Activated naive CD4-positive, alpha-beta T cell treated with anti-CD3 and anti-CD28 coated beads for 36 hours (primary cell): ENCODE measurements at regions not wholly inside any gene's neighbourhood (a gene's known extent, or its start where the extent isn't known, plus 50 kb on each side); places are given as distances from the start of the nearest gene placed in this dataset.
"Not testable (repeated sequence)": the region's sequence is repeated elsewhere in the genome, so short reads cannot be mapped to it uniquely, and the experiment has no call there.

Experiments used
- CTCF ChIA-PET: fragments of 350-600 bp; sonication (Branson Sonifier 250); formaldehyde crosslinking; loops from one replicate; lab custom pipeline; 2021; ENCODE audit warnings: antibody characterized with exemption; lab: Charles Lee
- DNase-seq: peaks from one replicate; pipeline ENCODE4 v3.0.0-alpha.2; 2020
- H3K27ac Mint-ChIP-seq: one replicate; pipeline ENCODE4 v1.8.0; 2021; ENCODE audit warnings: mild to moderate bottlenecking, mixed read lengths
- H3K27me3 Mint-ChIP-seq: one replicate; pipeline ENCODE4 v1.8.0; 2021; ENCODE audit warnings: low read depth, mixed read lengths
- H3K36me3 Mint-ChIP-seq: one replicate; pipeline ENCODE4 v1.8.0; 2021; ENCODE audit warnings: low read depth, mixed read lengths
- H3K4me1 Mint-ChIP-seq: one replicate; pipeline ENCODE4 v1.8.0; 2021; ENCODE audit warnings: low read depth, mixed read lengths
- H3K4me3 Mint-ChIP-seq: one replicate; pipeline ENCODE4 v1.8.0; 2021; ENCODE audit warnings: mild to moderate bottlenecking, moderate library complexity, mixed read lengths
- H3K9me3 Mint-ChIP-seq: one replicate; pipeline ENCODE4 v1.8.0; 2021; ENCODE audit warnings: mixed read lengths
- intact Hi-C: fragments of 100-400 bp; cut with micrococcal nuclease; formaldehyde crosslinking; loops from one replicate; pipeline ENCODE4 v1.15.1; 2023

- CTCF ChIA-PET, result no interaction called here
- no peak for DNase-seq
- H3K9me3 Mint-ChIP-seq, result no peaks in the 10 kb centered on the region
Observed at GRCh38 chr5:37966291-37966690, 126.5 kb upstream of the GDNF start.

GRCh38 chr5:37962389-37962788 lies 122.5 kb upstream of the GDNF start:
- H3K9me3 Mint-ChIP-seq, result peaks cover 13% of the 10 kb centered on the region
- no peaks in the 10 kb centered on the region for H3K4me1 Mint-ChIP-seq
- H3K27ac Mint-ChIP-seq, result no peak overlapping the region
- DNase-seq, result no peak
- H3K36me3 Mint-ChIP-seq, result no peaks in the 10 kb centered on the region
- no peaks in the 10 kb centered on the region for H3K27me3 Mint-ChIP-seq
- no peak overlapping the region for H3K4me3 Mint-ChIP-seq
- intact Hi-C loops, result no loop called here
- CTCF ChIA-PET, result no interaction called here

More at GRCh38 chr5:37966291-37966690, 126.5 kb upstream of the GDNF start:
- no peaks in the 10 kb centered on the region for H3K36me3 Mint-ChIP-seq
- H3K4me3 Mint-ChIP-seq, result no peak overlapping the region
- intact Hi-C loops, result no loop called here
- no peaks in the 10 kb centered on the region for H3K4me1 Mint-ChIP-seq
- no peak overlapping the region for H3K27ac Mint-ChIP-seq
- no peaks in the 10 kb centered on the region for H3K27me3 Mint-ChIP-seq

- CTCF ChIA-PET, result no interaction called here
- Mint-ChIP-seq H3K27ac (no peak overlapping the region), H3K36me3 (no peaks in the 10 kb centered on the region), H3K9me3 (peaks cover 13% of the 10 kb centered on the region), H3K27me3 (no peaks in the 10 kb centered on the region), H3K4me1 (no peaks in the 10 kb centered on the region), H3K4me3 (no peak overlapping the region)
- intact Hi-C loops, result no loop called here
- no peak for DNase-seq
Observed at GRCh38 chr5:37957218-37957617, 117.4 kb upstream of the GDNF start.

GRCh38 chr5:37955748-37956147 lies 115.9 kb upstream of the GDNF start:
- H3K9me3 Mint-ChIP-seq, result peaks cover 13% of the 10 kb centered on the region
- intact Hi-C loops, result no loop called here
- H3K36me3 Mint-ChIP-seq, result no peaks in the 10 kb centered on the region
- DNase-seq, result no peak
- CTCF ChIA-PET, result interaction anchor here (1.0 kb wide), 1 partner anchor 542 kb away, joined by 3 read pairs; no protein-coding TSS in a partner anchor
- no peak overlapping the region for H3K27ac Mint-ChIP-seq
- no peaks in the 10 kb centered on the region for H3K27me3 Mint-ChIP-seq
- no peaks in the 10 kb centered on the region for H3K4me1 Mint-ChIP-seq
- no peak overlapping the region for H3K4me3 Mint-ChIP-seq

- Mint-ChIP-seq H3K9me3 (peaks cover 11% of the 10 kb centered on the region), H3K36me3 (no peaks in the 10 kb centered on the region), H3K27me3 (no peaks in the 10 kb centered on the region), H3K27ac (no peak overlapping the region), H3K4me1 (no peaks in the 10 kb centered on the region), H3K4me3 (no peak overlapping the region)
- no peak for DNase-seq
- CTCF ChIA-PET, result no interaction called here
- intact Hi-C loops, result no loop called here
Observed at GRCh38 chr5:37954561-37954960, 114.7 kb upstream of the GDNF start.

GRCh38 chr5:37951946-37952721 lies 112.3 kb upstream of the GDNF start:
- Mint-ChIP-seq H3K4me1 (no peaks in the 10 kb centered on the region), H3K9me3 (peaks cover 2% of the 10 kb centered on the region), H3K4me3 (no peak overlapping the region), H3K27ac (no peak overlapping the region), H3K36me3 (no peaks in the 10 kb centered on the region), H3K27me3 (no peaks in the 10 kb centered on the region)
- no peak for DNase-seq
- intact Hi-C loops, result no loop called here
- CTCF ChIA-PET, result interaction anchor here (0.6 kb wide), 1 partner anchor 241 kb away, joined by 6 read pairs; no protein-coding TSS in a partner anchor

- no peak for DNase-seq
- CTCF ChIA-PET, result no interaction called here
Observed at GRCh38 chr5:37950436-37950835, 110.6 kb upstream of the GDNF start.

GRCh38 chr5:37945446-37945845 lies 105.6 kb upstream of the GDNF start:
- CTCF ChIA-PET, result no interaction called here
- Mint-ChIP-seq H3K27ac (no peak overlapping the region), H3K4me1 (no peaks in the 10 kb centered on the region), H3K9me3 (peaks cover 2% of the 10 kb centered on the region), H3K36me3 (no peaks in the 10 kb centered on the region), H3K27me3 (peaks cover 5% of the 10 kb centered on the region), H3K4me3 (no peak overlapping the region)
- DNase-seq, result no peak
- intact Hi-C loops, result no loop called here

More at GRCh38 chr5:37950436-37950835, 110.6 kb upstream of the GDNF start:
- no peaks in the 10 kb centered on the region for H3K27me3 Mint-ChIP-seq
- intact Hi-C loops, result no loop called here
- H3K4me1 Mint-ChIP-seq, result no peaks in the 10 kb centered on the region
- H3K4me3 Mint-ChIP-seq, result no peak overlapping the region
- H3K9me3 Mint-ChIP-seq, result peaks cover 2% of the 10 kb centered on the region
- H3K27ac Mint-ChIP-seq, result no peak overlapping the region
- H3K36me3 Mint-ChIP-seq, result no peaks in the 10 kb centered on the region

GRCh38 chr5:37943136-37943535 lies 103.3 kb upstream of the GDNF start:
- H3K27me3 Mint-ChIP-seq, H3K27ac Mint-ChIP-seq, CTCF ChIA-PET, DNase-seq, intact Hi-C loops, H3K9me3 Mint-ChIP-seq, H3K36me3 Mint-ChIP-seq, H3K4me3 Mint-ChIP-seq, H3K4me1 Mint-ChIP-seq: not testable (repeated sequence)

GRCh38 chr5:37940931-37941623 lies 101.2 kb upstream of the GDNF start:
- Mint-ChIP-seq H3K9me3 (no peaks in the 10 kb centered on the region), H3K27me3 (peaks cover 5% of the 10 kb centered on the region), H3K36me3 (no peaks in the 10 kb centered on the region), H3K27ac (no peak overlapping the region), H3K4me1 (no peaks in the 10 kb centered on the region), H3K4me3 (no peak overlapping the region)
- DNase-seq, result no peak
- CTCF ChIA-PET, result no interaction called here
- intact Hi-C loops, result no loop called here

- Mint-ChIP-seq H3K4me1 (no peaks in the 10 kb centered on the region), H3K4me3 (no peak overlapping the region), H3K27me3 (peaks cover 5% of the 10 kb centered on the region), H3K36me3 (no peaks in the 10 kb centered on the region), H3K9me3 (no peaks in the 10 kb centered on the region), H3K27ac (no peak overlapping the region)
- CTCF ChIA-PET, result interaction anchor here (0.7 kb wide), 1 partner anchor 56 kb away, joined by 3 read pairs; no protein-coding TSS in a partner anchor
- intact Hi-C loops, result no loop called here
- no peak for DNase-seq
Observed at GRCh38 chr5:37938861-37939260, 99.0 kb upstream of the GDNF start.

GRCh38 chr5:37938076-37938852 lies 98.4 kb upstream of the GDNF start:
- DNase-seq, result no peak
- Mint-ChIP-seq H3K9me3 (no peaks in the 10 kb centered on the region), H3K4me3 (no peak overlapping the region), H3K27ac (no peak overlapping the region), H3K36me3 (no peaks in the 10 kb centered on the region), H3K27me3 (peaks cover 5% of the 10 kb centered on the region), H3K4me1 (no peaks in the 10 kb centered on the region)
- CTCF ChIA-PET, result interaction anchor here (0.6 to 0.7 kb wide), 2 partner anchors 57 to 118 kb away, joined by 3 read pairs; no protein-coding TSS in a partner anchor
- intact Hi-C loops, result no loop called here
